ENCODE measurements at regions not wholly inside any gene's neighbourhood (a gene's known extent, or its start where the extent isn't known, plus 50 kb on each side); places are given as distances from the start of the nearest gene placed in this dataset.

DNA sequence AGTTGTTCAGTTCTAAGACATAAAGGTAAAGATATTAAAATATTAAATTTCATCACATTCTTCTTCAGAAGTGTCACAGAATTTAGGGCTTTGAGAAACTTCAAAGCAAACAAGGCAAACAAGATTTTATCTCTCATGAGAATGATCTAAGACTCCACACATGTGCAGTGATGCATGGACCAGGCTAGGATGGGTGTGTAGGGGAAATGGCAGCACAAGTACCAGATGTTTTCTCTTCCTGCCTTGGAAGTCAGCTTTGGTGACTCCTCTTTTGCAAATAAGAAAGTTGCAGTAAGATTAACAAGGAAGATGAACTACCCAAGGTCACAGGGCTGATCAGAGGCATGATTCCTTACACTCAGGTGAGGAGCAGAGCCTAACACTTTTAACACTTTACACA, 163.8 kb upstream of the LMNTD1 start:
- DNase-seq, result no peak

DNA sequence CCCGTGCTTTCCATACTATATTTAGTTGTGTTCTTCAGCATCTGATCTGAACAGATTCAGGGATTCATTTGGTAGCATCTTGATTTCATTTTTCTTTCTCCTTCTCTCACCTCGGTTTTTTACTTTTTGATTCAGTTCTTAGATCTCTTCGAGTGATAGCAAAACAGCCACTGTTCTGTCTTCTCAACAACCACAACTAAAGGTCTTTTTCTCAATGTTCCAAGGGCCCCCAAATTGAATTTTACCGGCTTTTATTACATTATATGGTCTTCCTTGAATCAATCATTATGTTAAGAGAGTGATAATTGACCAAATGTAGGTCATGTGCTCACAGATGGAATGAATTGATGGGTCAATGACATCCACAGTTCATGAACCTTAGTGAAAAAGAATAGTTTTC, 164.5 kb upstream of the LMNTD1 start:
- no peak for DNase-seq

DNA sequence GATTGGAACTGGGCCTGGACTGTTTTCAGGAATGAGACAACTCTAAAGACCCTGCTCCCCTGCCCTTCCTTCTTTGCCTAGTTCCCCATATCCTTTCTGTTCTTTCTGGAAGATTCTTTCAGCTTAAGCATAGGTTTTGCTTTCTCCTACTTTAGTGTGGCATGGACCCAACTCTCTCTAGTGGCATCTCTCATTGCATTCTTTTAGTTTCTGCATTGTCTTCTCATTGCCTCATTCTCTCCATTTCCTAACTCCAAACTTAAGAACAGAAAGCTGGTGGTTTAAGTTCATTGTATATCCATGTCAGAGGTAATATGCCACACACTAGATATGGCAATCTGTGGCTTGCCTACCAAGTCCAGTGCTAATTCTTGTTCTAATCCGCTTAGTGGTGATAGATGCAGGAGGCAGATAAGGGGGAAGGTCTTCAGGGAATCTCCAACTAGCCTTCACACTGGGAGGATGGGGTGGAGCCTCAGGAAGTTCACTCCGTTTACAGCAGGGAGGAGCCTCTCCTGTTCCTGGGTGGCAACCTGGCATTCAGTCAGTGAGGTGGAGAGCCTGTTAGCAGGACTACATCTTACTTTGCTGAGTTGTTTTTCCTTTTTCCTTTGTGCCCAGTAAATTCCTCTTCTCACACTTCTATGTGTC, 165.1 kb upstream of the LMNTD1 start:
- DNase-seq, result no peak

DNA sequence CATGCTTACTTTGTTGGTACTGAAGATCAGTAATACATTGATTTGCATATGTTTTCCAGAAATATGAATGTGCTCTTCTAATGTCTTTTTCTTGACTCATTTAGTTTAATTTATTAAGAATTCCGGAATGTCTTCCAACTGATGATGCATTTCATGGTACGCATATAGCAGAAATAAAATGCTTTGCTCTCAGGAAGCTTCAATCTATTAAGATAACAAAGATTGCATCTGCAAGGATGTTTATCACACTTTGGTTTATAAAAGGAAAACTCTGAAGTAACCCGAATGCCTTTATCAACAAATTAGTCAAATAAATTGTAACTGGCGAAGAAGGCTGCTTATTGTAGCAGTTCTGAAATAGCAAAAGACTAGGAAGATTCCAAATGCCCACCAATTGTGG, 166.4 kb upstream of the LMNTD1 start:
- no peak for DNase-seq

DNA sequence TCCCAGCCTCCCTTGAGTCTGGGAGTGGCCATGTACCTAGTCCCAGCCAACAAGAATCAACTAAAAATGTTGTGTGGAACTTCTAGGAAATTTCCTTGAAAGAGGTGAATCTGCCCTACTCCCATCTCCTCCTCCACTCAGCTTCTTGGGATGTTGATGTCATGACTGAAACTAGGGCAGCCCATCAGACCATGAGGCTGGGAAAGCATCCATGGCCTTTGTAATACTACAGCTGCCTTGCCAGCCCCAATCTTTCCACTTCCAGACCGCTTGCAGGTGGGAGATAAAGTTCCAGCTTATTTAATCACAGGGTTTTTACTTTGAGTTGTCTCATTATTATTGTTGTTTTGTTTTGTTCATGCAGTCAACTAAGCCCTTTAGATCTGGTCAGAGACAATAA, 170.3 kb upstream of the LMNTD1 start:
- DNase-seq, result no peak

GRCh38 chr12:25723921-25724491, 170.9 kb upstream of the LMNTD1 start:
- no peak for DNase-seq

- no peak for DNase-seq
Observed at GRCh38 chr12:25725470-25725869, 172.4 kb upstream of the LMNTD1 start.

- DNase-seq, result no peak
Observed at GRCh38 chr12:25725931-25726330, 172.8 kb upstream of the LMNTD1 start.

DNA sequence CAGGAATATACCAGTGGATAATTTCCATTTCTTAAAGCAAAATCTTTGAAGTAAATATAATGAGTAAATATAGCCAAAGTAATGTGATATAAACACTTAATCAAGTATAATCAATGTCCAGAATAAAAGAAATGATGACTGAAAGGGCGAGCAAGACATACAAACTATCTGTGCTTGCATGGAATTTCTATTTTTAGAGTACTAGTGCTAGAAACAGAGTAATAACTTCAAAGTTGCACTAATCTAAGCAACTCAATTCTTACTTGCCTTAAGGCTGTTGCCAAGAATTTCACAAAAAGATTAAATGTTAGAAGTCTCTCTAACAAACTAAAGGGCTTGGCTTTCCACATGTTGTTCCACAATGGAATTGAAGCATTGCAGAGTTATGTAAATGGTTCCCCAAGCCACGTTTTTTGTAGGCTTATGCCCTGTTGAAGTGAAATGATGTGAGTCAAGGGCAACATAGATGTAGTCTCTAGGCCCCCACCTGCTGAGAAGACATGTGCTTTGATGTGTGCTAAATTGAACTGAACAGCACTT, 175.0 kb upstream of the LMNTD1 start:
- no peak for DNase-seq

DNA sequence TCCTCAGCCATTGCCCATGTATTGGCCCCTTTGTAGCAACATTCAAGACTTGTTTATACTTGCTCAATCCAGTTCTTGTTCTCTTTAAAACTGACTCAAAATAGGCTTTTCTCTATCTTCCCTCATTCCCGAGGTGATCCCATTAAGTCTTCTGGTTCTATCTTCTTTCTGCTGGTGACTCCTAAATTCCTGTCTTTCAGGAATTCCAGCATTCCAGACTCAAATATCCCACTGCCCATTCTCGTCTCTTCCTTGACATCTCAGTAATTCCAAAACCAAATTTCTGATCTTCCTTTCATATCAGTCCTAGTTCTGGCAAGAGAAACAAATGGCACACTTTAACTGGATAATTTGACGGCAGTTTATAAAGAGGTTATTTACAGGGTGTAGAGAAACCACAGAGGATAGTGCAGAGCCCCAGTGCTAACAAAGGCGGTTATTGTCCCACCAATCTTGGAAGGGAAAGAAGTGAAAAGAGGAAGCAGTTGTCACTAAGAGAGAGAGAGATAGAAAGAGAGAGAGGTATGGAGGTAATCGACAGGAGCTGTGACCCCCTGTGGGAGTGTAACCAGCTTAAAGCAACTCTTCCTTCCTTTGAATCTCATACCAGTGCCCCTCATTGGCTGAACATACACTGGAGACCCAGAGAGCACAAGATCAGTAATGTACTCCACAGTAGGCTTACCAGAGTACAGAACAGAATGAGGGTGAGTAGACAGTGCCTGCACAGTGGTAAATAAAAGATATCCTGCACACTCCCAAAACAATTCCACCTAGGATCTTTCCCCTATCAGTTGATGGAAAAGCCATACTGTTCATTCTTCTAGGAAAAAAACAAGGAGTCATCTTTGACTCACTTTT, 177.6 kb upstream of the LMNTD1 start:
- DNase-seq, result no peak

DNA sequence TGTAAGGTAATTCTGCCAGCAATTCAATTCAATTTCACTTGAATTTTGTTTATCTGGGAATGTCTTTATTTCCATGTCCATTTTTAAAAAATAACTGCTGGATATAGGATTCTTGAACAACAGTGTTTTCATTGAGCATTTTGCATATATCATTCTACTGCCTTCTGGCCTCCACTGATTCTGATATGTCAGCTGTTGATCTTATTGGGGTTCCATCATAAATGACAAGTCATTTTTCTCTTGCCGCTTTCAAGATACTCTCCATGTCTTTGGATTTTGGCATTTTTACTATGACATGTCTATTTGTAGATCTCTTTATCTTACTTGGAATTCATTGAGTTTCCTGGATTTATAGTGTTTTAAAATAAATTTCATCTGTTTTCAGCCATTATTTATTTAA, 180.5 kb upstream of the LMNTD1 start:
- DNase-seq, result no peak

- DNase-seq, result no peak
Observed at GRCh38 chr12:25734529-25735180, 181.6 kb upstream of the LMNTD1 start.

- no peak for DNase-seq
Observed at GRCh38 chr12:25740617-25741016, 187.5 kb upstream of the LMNTD1 start.

- no peak for DNase-seq
Observed at GRCh38 chr12:25741917-25742316, 188.8 kb upstream of the LMNTD1 start.

DNA sequence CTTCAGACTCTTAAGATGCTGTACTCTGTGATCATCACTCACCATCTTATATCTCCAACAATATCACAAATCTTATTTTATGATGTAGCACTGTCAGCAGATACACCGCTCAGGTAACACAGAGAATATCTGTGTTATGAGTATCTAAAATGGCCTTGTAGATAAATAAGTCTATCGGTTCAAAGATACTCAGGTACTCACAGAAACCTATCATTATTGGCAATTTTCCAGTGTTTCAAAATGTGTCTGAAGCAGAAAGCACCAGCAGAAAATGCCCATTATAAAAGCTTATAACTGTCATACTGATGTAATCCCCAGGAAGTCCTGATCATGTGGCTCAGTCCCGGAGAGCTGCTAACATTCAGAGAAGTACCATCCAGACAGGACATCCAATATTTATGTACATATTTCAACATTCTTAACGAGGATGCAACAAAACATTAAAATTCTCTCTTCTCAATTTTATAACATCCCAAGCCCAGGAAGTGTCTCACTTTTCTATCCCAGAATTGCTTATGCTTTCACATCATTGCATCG, 190.7 kb upstream of the LMNTD1 start:
- no peak for DNase-seq

DNA sequence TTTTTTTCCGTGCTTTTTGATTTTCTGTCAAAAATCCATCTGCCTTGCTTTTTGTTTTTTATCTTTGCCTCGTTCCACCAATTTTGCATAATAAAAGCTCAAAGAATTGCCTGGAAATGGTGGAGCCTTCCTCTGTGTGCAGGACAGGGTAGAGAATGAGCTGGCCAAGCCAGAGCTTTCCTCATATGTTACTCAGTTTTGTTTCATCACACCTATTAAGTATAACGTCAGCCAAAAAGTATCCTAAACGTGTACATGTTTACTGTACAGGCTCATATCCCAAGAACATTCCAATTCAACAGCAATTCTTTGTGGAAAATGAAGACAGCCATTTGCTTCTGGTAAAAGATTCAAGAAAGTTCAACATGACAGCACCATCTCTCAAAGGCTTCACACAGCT, 191.2 kb upstream of the LMNTD1 start:
- DNase-seq, result no peak

- DNase-seq, result no peak
Observed at GRCh38 chr12:25745281-25745680, 192.2 kb upstream of the LMNTD1 start.

DNA sequence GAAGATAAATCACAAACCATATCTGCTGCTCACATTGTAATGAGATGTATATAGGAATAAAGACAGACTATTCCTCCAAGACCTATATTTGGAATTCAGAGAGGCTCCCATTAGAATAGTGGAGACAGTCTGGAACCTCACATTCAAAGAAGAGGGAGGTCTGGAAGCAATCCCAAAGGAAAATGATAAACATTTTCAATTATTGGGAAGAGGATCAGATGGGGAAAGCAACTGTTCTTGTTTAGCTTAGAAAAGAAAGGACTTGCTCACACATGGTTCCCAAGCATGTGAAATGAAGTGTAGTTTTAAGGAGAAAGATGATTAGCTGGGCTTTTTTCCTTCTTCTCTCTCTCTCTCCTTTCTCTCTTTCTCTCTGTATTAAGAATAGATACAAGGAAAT, 193.0 kb upstream of the LMNTD1 start:
- DNase-seq, result no peak

GRCh38 chr12:25752710-25753309, 199.7 kb upstream of the LMNTD1 start:
- peak; percentile 53 for DNase-seq

GRCh38 chr12:25755136-25755970, 202.3 kb upstream of the LMNTD1 start:
- no peak for DNase-seq

- DNase-seq, result no peak
Observed at GRCh38 chr12:25755971-25756260, 202.6 kb upstream of the RASSF8 start.

Data from right forelimb (tissue), 1 donor.